ENCODE measurements at regions not wholly inside any gene's neighbourhood (a gene's known extent, or its start where the extent isn't known, plus 50 kb on each side); places are given as distances from the start of the nearest gene placed in this dataset.

GRCh38 chr14:104377256-104377655 is 202.3 kb upstream of the C14orf180 start:
- no peak for DNase-seq
- no peaks in the 10 kb centered on the region for H3K36me3 ChIP-seq
- H3K27me3 ChIP-seq, result no peaks in the 10 kb centered on the region
- TF ChIP-seq CTCF (IDR thresholded peaks at IDR 0.05), result no peak
- TF ChIP-seq POLR2A (IDR thresholded peaks at IDR 0.05), result no peak
- WGBS, 2 donors, result 86 to 89% methylated on average over 10 of the region's 10 CpGs
- H3K4me3 ChIP-seq (replicated peaks in 1 of 3), result no peak overlapping the region
- intact Hi-C loops (cut with DNase I), result no loop called here
- no peak overlapping the region for H3K27ac ChIP-seq
- no peaks in the 10 kb centered on the region for H3K9me3 ChIP-seq
- no peaks in the 10 kb centered on the region for H3K4me1 ChIP-seq

GRCh38 chr14:104378698-104379113 is 200.9 kb upstream of the C14orf180 start:
- Histone ChIP-seq H3K4me3 (replicated peaks in 1 of 3) (no peak overlapping the region), H3K9me3 (no peaks in the 10 kb centered on the region), H3K4me1 (no peaks in the 10 kb centered on the region), H3K27ac (no peak overlapping the region), H3K27me3 (no peaks in the 10 kb centered on the region), H3K36me3 (no peaks in the 10 kb centered on the region)
- whole genome bisulfite sequencing, 2 donors, result 37 to 47% methylated on average over 7 of the region's 7 CpGs
- DNase-seq, result no peak
- TF ChIP-seq CTCF (IDR thresholded peaks at IDR 0.05), result no peak
- no peak for TF ChIP-seq POLR2A (IDR thresholded peaks at IDR 0.05)
- intact Hi-C loops (cut with DNase I), result no loop called here

GRCh38 chr14:104382361-104383087 is 197.0 kb upstream of the C14orf180 start:
- DNase-seq, result no peak
- H3K27me3 ChIP-seq, result no peaks in the 10 kb centered on the region
- H3K4me3 ChIP-seq (replicated peaks in 1 of 3), result no peak overlapping the region
- no peaks in the 10 kb centered on the region for H3K36me3 ChIP-seq
- no peaks in the 10 kb centered on the region for H3K9me3 ChIP-seq
- TF ChIP-seq POLR2A (IDR thresholded peaks at IDR 0.05) (no peak), CTCF (IDR thresholded peaks at IDR 0.05) (no peak)
- WGBS, 2 donors, result 94 to 98% methylated on average over 9 to 20 of the region's 20 CpGs
- intact Hi-C loops (cut with DNase I), result no loop called here
- H3K4me1 ChIP-seq, result no peaks in the 10 kb centered on the region
- no peak overlapping the region for H3K27ac ChIP-seq

- 44 to 52% methylated on average over 15 to 21 of the region's 26 CpGs for whole genome bisulfite sequencing, 2 donors
- H3K4me1 ChIP-seq, result no peaks in the 10 kb centered on the region
- intact Hi-C loops (cut with DNase I), result no loop called here
- no peaks in the 10 kb centered on the region for H3K9me3 ChIP-seq
- DNase-seq, result no peak
- H3K27ac ChIP-seq, result no peak overlapping the region
- no peaks in the 10 kb centered on the region for H3K27me3 ChIP-seq
- H3K36me3 ChIP-seq, result no peaks in the 10 kb centered on the region
- no peak for TF ChIP-seq POLR2A (IDR thresholded peaks at IDR 0.05)
- TF ChIP-seq CTCF (IDR thresholded peaks at IDR 0.05), result no peak
- H3K4me3 ChIP-seq (replicated peaks in 1 of 3), result no peak overlapping the region
Measured at GRCh38 chr14:104383088-104383995, 196.2 kb upstream of the C14orf180 start.
